WERI-Rb-1 (cell line): ENCODE measurements at regions not wholly inside any gene's neighbourhood (a gene's known extent, or its start where the extent isn't known, plus 50 kb on each side); places are given as distances from the start of the nearest gene placed in this dataset.

Experiments used
- DNase-seq: peaks from one replicate; pipeline ENCODE4 v3.0.0-alpha.2; 2020
- H3K27ac ChIP-seq: fragments of 250-450 bp; sonication (Bioruptor Pico); 2 replicates; pipeline ENCODE4 v1.5.1; 2020; ENCODE audit warnings: mild to moderate bottlenecking, moderate library complexity
- H3K27me3 ChIP-seq: fragments of 250-450 bp; sonication (Bioruptor Pico); 2 replicates; pipeline ENCODE4 v1.5.1; 2021; ENCODE audit warnings: mild to moderate bottlenecking, low read depth, moderate library complexity; ENCODE audit not compliant: insufficient read depth, severe bottlenecking
- H3K36me3 ChIP-seq: fragments of 250-450 bp; sonication (Bioruptor Pico); 2 replicates; pipeline ENCODE4 v1.5.1; 2020; ENCODE audit warnings: mild to moderate bottlenecking, moderate library complexity
- H3K4me3 ChIP-seq: 2 replicates; pipeline ENCODE4 v1.5.1; 2011; ENCODE audit warnings: low read depth, mild to moderate bottlenecking, control low read depth, low read length
- H3K9me3 ChIP-seq: fragments of 250-450 bp; sonication (Bioruptor Pico); 2 replicates; pipeline ENCODE4 v1.5.1; 2021; ENCODE audit warnings: mild to moderate bottlenecking, moderate library complexity; ENCODE audit not compliant: severe bottlenecking
- TF ChIP-seq, protein P1 (sequence below): IDR thresholded peaks from 2 replicates; pipeline ENCODE4 v1.5.1; 2011; ENCODE audit warnings: low read depth, mild to moderate bottlenecking, control low read depth, inconsistent platforms, low read length

DNA sequence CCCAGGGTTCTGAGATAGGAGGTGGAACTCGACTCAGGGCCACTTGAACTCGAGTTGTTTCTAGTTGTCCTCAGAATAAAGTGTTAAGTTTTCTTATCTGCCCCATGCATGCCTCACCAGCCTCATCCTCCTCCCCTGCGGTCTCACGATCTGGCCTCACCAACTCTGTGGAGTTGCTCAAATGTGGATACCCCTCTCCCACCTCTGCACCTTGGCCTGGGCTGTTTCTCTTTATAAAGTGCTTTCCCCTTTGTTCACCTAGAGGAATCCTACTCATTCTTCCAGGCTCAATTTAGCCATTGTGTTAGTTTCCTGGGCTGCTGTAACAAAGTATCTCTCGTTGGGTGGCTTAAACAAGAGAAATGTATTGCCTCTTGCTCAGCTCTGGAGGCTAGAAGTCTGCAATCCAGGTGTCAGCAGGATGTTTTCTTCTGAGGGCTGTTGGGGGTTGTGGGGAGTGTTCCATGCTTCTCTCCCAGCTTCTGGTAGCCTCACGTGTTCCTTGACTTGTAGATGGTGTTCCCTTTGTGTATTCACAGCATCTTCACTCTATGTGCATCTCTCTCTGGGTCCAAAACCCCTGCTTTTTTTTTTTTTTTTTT is 100.7 kb downstream of the MEX3B start:
- Histone ChIP-seq H3K4me3 (no peak overlapping the region), H3K27ac (no peak overlapping the region), H3K36me3 (no peaks in the 10 kb centered on the region), H3K9me3 (peaks cover under 1% of the 10 kb centered on the region), H3K27me3 (no peaks in the 10 kb centered on the region)
- TF ChIP-seq, protein P1, sequence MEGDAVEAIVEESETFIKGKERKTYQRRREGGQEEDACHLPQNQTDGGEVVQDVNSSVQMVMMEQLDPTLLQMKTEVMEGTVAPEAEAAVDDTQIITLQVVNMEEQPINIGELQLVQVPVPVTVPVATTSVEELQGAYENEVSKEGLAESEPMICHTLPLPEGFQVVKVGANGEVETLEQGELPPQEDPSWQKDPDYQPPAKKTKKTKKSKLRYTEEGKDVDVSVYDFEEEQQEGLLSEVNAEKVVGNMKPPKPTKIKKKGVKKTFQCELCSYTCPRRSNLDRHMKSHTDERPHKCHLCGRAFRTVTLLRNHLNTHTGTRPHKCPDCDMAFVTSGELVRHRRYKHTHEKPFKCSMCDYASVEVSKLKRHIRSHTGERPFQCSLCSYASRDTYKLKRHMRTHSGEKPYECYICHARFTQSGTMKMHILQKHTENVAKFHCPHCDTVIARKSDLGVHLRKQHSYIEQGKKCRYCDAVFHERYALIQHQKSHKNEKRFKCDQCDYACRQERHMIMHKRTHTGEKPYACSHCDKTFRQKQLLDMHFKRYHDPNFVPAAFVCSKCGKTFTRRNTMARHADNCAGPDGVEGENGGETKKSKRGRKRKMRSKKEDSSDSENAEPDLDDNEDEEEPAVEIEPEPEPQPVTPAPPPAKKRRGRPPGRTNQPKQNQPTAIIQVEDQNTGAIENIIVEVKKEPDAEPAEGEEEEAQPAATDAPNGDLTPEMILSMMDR = no peak
- no peak for DNase-seq

DNA sequence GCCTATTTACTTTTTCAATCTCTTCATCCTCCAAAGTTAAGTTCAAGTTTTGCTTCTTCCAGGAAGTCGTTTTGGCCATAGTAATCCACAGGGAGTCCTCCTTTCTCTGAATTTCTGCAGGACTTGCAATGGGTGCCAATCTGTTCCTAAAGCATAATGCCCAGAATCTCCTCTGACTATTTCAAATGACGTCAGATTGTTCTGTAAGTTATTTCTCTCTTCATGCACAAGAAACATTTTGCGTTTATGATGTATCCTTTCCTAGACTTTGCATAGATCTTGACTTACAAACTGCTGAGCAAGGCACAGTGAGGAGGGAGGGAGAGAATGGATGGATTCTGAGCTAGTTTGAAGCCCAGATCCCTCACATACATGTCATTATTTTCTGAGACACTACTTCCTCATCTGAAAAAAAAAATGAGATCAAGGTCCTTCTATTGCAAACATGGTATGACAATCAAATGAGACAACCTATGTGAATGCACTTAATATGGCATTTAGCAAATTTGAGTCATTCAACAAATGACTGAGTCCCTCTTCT is 103.1 kb downstream of the MEX3B start:
- no peaks in the 10 kb centered on the region for H3K27me3 ChIP-seq
- no peak overlapping the region for H3K4me3 ChIP-seq
- TF ChIP-seq, protein P1 = no peak
- H3K27ac ChIP-seq = no peak overlapping the region
- no peak for DNase-seq
- H3K36me3 ChIP-seq = no peaks in the 10 kb centered on the region
- peaks cover 5% of the 10 kb centered on the region for H3K9me3 ChIP-seq

DNA sequence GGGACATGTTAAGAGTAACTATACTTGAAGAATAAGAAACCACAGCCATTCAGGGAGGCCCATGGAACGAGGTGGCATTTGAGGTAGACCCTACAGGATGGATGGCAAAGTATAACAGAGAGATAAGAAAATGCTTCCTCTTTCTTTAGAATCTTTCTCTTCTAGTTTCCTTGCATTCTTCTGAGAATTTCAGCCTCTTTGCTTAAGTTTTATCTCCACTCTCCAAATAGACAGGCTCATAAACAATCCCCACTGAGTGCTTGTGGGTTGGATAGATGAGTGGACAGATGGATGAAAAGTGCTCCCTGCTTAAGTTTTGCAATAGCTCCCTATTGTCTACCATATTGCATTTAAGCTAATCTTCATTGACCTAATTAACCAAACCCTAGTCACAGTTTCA is 103.7 kb downstream of the MEX3B start:
- no peak overlapping the region for H3K27ac ChIP-seq
- DNase-seq = no peak
- no peak overlapping the region for H3K4me3 ChIP-seq
- H3K36me3 ChIP-seq = no peaks in the 10 kb centered on the region
- H3K27me3 ChIP-seq = no peaks in the 10 kb centered on the region
- H3K9me3 ChIP-seq = peaks cover 5% of the 10 kb centered on the region
- TF ChIP-seq, protein P1 = no peak

DNA sequence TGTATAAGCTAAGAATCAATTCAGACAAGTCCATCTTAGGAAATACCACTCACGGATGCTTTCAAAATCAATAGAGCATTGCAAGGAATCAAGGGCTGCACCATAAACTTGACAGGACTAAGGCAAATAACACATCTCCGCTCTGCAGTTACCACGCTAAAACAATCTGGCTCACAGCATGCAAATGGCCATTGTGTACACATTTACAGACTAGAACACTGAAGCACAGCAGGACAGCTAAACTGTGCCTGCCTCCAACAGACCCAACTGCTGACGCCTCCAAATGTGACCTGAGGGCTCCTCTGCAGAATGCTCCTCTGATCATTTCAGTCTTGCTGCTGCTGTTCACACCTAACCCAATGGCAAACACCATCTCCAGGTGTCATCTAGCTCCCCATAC is 104.3 kb downstream of the MEX3B start:
- Histone ChIP-seq H3K4me3 (no peak overlapping the region), H3K27me3 (no peaks in the 10 kb centered on the region), H3K36me3 (no peaks in the 10 kb centered on the region), H3K9me3 (peaks cover 5% of the 10 kb centered on the region), H3K27ac (no peak overlapping the region)
- DNase-seq = no peak
- TF ChIP-seq, protein P1 = no peak

DNA sequence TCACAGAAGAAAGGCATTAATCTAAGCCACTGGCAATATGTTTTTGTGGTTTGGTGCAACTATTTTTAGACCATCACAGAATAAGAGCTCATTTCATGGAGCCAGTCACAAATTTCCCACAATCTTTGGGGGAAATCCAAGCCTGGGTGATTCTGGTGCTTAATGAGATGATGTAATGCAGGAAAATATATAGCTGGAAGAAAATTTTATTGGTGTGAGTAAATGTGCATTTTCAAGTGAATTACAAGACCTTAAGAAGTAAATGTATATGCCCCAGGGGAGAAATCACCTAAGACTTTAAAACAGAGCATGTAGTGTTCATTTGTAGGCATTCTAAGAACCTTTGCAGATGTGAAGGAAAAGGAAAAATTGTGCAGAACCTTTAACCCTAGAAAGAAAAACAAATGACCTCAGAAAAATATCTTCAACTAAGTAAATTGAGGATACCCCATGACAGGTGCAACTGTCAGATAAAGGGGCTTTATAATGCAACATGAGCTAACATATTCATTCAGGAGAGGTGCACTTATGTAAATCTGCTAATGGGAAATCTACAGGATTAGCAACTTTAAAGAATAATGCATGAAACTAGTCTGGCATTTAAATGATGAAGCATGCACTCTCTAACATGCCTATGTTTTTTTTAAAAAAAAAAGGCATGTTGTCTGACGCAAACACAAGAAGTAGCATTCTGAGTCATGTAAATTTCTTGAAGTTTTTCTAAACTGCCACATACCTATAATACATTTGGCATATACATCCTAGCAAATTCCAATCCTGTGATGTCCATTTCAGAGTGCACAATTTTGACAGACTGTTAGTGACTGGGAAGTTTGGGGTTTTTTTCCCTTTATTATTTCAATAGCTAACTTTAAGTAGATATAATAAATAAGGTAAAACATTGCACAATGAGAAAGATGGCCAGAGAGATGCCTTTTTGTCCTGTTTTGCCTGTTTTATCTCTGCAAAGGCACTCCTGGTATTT is 105.1 kb downstream of the MEX3B start:
- peaks cover 5% of the 10 kb centered on the region for H3K9me3 ChIP-seq
- no peaks in the 10 kb centered on the region for H3K27me3 ChIP-seq
- no peaks in the 10 kb centered on the region for H3K36me3 ChIP-seq
- no peak for DNase-seq
- no peak overlapping the region for H3K4me3 ChIP-seq
- TF ChIP-seq, protein P1 = no peak
- H3K27ac ChIP-seq = no peak overlapping the region
